ENCODE measurements at regions not wholly inside any gene's neighbourhood (a gene's known extent, or its start where the extent isn't known, plus 50 kb on each side); places are given as distances from the start of the nearest gene placed in this dataset.

DNA sequence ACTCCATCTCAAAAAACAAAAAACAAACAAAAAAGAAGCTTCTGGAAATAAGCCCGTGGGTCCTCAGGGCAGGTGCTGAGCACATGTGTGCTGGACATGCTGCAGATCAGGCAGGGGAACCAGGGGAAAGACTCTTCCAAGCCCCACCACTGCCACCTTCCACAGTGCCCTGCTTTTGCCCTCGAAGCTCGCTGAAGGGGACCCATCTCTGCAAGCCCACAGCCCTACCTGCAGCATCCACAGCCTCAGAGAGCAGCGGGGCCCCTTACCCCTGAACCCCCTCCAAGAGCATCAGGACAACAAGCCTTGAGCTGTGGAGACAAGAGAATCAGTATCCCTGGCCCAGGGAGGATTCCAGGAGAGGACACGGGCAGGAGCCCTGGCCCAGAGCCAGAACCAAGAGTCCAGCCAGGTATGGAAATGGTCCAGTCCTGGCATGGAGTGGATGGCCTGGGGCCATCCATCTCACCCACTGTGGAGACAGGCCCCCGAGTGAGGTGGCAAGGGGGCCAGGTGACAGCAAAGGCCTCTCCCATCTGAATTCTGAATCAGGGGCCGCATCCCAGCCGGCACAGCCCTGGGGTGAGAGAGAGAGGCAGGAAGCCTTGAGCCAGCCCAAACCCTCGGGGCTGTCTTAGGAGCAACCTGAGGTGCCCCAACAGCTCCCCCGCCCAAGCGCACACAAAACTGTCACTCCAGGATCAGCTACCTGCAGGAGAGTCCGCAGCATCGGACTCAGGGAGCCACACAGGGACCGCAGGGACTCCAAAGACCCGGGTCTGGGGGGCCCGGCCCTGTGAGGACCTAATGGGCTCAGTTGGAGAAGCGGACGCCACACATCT lies 51.8 kb upstream of the TPM4 start:
- CTCF ChIA-PET (ENCODE audit: partially characterized antibody): interaction anchor here (1.2 kb wide), 1 partner anchor 17 kb away, joined by 3 read pairs; no protein-coding TSS in a partner anchor
- TF ChIP-seq HDAC2 (IDR thresholded peaks at IDR 0.05; ENCODE audit: borderline replicate concordance in 1 of 2, low read depth in 2 of 2, low read length in 2 of 2) (no peak), HDAC6 (IDR thresholded peaks at IDR 0.05; ENCODE audit: low read depth, low read length) (no peak), POLR2A (IDR thresholded peaks at IDR 0.05; ENCODE audit: control extremely low read depth in 1 of 2, low read depth in 2 of 2, low read length in 2 of 2) (no peak), CBX8 (IDR thresholded peaks at IDR 0.05; ENCODE audit: borderline replicate concordance, low read depth, low read length) (no peak), GTF2F1 (IDR thresholded peaks at IDR 0.05; ENCODE audit: borderline replicate concordance, low read depth, low read length) (no peak), BCL11A (IDR thresholded peaks at IDR 0.05; ENCODE audit: low read depth in 2 of 2, low read length in 2 of 2) (no peak), SIRT6 (IDR thresholded peaks at IDR 0.05; ENCODE audit: low read length) (no peak), SP2 (IDR thresholded peaks at IDR 0.05; ENCODE audit: low read length) (no peak), TBP (IDR thresholded peaks at IDR 0.05; ENCODE audit: low read depth, low read length) (no peak), KDM5A (IDR thresholded peaks at IDR 0.05; ENCODE audit: low read length) (no peak), SP1 (IDR thresholded peaks at IDR 0.05; ENCODE audit: low read depth, low read length) (no peak), CHD1 (IDR thresholded peaks at IDR 0.05; ENCODE audit: low read depth, low read length) (no peak), GABPA (IDR thresholded peaks at IDR 0.05; ENCODE audit: borderline replicate concordance, insufficient read depth, low read length) (no peak), KDM1A (IDR thresholded peaks at IDR 0.05; ENCODE audit: borderline replicate concordance, low read length) (no peak)

More for the DNA sequence above, 51.8 kb upstream of the TPM4 start:
- FAIRE-seq (no peak), DNase-seq (ENCODE audit: low read depth in 1 of 2, low spot score in 2 of 2) (no peak)
- WGBS, 2 experiments (ENCODE audit: extremely low coverage in 1 of 2, insufficient coverage in 1 of 2, insufficient read length in 1 of 2, insufficient replicate concordance in 2 of 2, low coverage in 1 of 2, low lambda C conversion rate in 2 of 2, missing lambda C conversion rate in 1 of 2): 84% methylated on average over 14 of the region's 18 CpGs; no CpG with 5 or more reads in 1 of the 2 experiments
- Histone ChIP-seq H3K9ac (replicated peaks in 1 of 4; ENCODE audit: extremely low read depth in 1 of 4, low read depth in 3 of 4, low read length in 3 of 4) (no peak overlapping the region), H3K27me3 (replicated peaks in 1 of 4; ENCODE audit: control insufficient read depth in 3 of 4, extremely low read depth in 1 of 4, insufficient read depth in 3 of 4, low read length in 3 of 4) (no peaks in the 10 kb centered on the region), H3K4me2 (ENCODE audit: insufficient read depth in 1 of 2, low read depth in 2 of 2, low read length in 2 of 2) (no peak overlapping the region), H3K27ac (ENCODE audit: low read depth, low read length) (no peak overlapping the region), H2BK20ac (ENCODE audit: low read length) (no peak overlapping the region), H3K79me2 (ENCODE audit: control insufficient read depth in 1 of 2, insufficient read depth in 2 of 2, low read length in 2 of 2) (no peaks in the 10 kb centered on the region), H3K9me3 (ENCODE audit: insufficient read depth in 2 of 2, low read depth in 1 of 2, low read length in 1 of 2) (peaks cover 56 to 79% of the 10 kb centered on the region in 2 experiments), H3K79me1 (ENCODE audit: low read depth, low read length) (no peaks in the 10 kb centered on the region), H2AFZ (ENCODE audit: low read length) (no peak overlapping the region), H2BK120ac (replicated peaks; ENCODE audit: low read depth, low read length) (no peak overlapping the region), H2BK15ac (ENCODE audit: low read length) (no peak overlapping the region), H4K91ac (replicated peaks; ENCODE audit: insufficient read length, low read length) (no peak overlapping the region), H3K56ac (replicated peaks; ENCODE audit: insufficient read length, low read depth, low read length) (no peak overlapping the region), H3K36me3 (ENCODE audit: control insufficient read depth in 2 of 4, insufficient read depth in 4 of 4, low read length in 3 of 4) (no peaks in the 10 kb centered on the region), H4K8ac (ENCODE audit: extremely low read depth, insufficient read depth, low read length) (no peak overlapping the region), H3K4me3 (ENCODE audit: extremely low read depth in 1 of 4, insufficient read depth in 2 of 4, low read depth in 3 of 4, low read length in 4 of 4) (no peak overlapping the region), H3K23ac (ENCODE audit: insufficient read length) (no peak overlapping the region), H4K20me1 (replicated peaks in 1 of 2; ENCODE audit: control insufficient read depth in 1 of 2, insufficient read depth in 2 of 2, low read length in 2 of 2) (no peaks in the 10 kb centered on the region), H3K23me2 (ENCODE audit: low read depth, low read length) (no peaks in the 10 kb centered on the region), H3K18ac (ENCODE audit: extremely low read depth, low read length) (no peak overlapping the region), H3K14ac (ENCODE audit: insufficient read length) (no peak overlapping the region), H3K4me1 (replicated peaks in 1 of 4; ENCODE audit: control insufficient read depth in 3 of 4, insufficient read depth in 4 of 4, low read length in 3 of 4) (no peaks in the 10 kb centered on the region; a peak in 1 of 7 replicates), H2BK5ac (ENCODE audit: low read depth, low read length) (no peak overlapping the region), H3K4ac (replicated peaks; ENCODE audit: insufficient read length, low read depth, low read length) (no peak overlapping the region), H2AK5ac (ENCODE audit: low read depth, low read length) (no peak overlapping the region), H2BK12ac (ENCODE audit: low read depth, low read length) (no peak overlapping the region), H4K5ac (ENCODE audit: insufficient read length, low read depth, low read length) (no peak overlapping the region)
- POLR2A ChIA-PET (ENCODE audit: partially characterized antibody): no interaction called here

All from H1 (cell line).